UCSD-AML1 (cell line): ENCODE measurements at regions not wholly inside any gene's neighbourhood (a gene's known extent, or its start where the extent isn't known, plus 50 kb on each side); places are given as distances from the start of the nearest gene placed in this dataset.
A peak's percentile ranks its signal among the peaks of the same experiment; 100 is the strongest.
"Not testable (repeated sequence)": the region's sequence is repeated elsewhere in the genome, so short reads cannot be mapped to it uniquely, and the experiment has no call there.

ENCODE experiments used
- DNase-seq: peaks from one replicate; lab custom pipeline; 2025; ENCODE audit not compliant: unreplicated experiment; lab: John Stamatoyannopoulos, UW

- DNase-seq, result peak; percentile 35
Observed at GRCh38 chrX:43349363-43349762, 306.7 kb upstream of the MAOA start.

DNA sequence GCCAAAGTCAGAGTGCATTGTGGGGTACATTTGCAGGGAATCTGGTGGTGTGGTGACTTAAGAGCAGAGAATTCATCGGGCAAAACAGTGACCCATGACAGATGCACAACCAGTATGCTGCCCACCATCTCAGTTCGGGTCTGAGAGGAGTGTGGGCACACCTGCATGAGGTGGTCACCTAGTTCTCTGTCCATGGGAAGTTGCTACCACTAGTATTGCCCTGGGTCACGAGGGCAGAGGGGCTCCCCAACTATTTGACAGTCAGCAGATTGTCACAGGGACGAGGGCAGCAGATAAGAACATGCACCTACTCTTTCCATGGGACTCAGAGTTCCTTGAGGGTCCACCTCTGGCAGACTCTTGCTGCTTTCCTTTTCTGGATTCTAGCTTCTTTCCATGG, 305.2 kb upstream of the MAOA start:
- DNase-seq, result no peak

GRCh38 chrX:43357741-43358140, 298.4 kb upstream of the MAOA start:
- no peak for DNase-seq

DNA sequence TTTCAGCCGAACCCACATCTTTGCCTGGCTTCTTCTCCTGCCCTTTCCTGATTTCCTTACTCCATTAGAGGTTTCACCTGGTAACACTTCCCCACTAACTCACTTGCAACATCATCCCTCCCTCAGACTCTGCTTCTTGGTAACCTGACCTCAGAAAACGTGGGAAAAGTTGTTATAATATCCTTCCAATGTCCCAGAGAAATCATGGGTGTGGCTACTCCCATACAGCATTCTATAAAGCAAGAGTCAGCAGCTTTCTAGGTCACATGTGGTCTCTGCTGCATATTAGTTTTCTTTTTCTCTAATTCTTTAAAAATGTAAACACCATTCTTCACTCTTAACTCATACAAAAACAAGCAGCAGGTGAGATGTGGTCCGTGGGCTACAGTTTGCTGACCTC, 283.1 kb upstream of the MAOA start:
- no peak for DNase-seq

GRCh38 chrX:43375136-43375535, 281.0 kb upstream of the MAOA start:
- DNase-seq, result no peak

GRCh38 chrX:43380704-43381103, 275.4 kb upstream of the MAOA start:
- DNase-seq, result no peak

DNA sequence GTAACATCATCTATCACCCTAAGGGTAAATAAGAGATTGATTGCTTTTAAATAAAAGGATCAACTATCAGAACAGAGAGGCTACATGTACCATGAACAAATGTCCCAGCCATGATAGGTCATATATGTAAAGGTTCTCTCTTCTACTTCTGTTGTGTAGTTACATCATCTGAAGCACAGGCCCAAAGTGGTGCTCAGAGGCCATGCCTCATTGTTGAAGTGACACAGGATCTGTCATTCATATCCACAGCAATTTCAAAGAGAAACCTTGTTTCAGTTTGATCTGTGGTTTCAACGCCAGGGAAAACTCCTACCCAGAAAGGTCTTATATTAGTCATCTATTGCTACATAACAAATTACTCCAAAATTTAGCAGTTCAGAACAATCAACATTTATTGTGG, 269.2 kb upstream of the MAOA start:
- DNase-seq, result no peak

DNA sequence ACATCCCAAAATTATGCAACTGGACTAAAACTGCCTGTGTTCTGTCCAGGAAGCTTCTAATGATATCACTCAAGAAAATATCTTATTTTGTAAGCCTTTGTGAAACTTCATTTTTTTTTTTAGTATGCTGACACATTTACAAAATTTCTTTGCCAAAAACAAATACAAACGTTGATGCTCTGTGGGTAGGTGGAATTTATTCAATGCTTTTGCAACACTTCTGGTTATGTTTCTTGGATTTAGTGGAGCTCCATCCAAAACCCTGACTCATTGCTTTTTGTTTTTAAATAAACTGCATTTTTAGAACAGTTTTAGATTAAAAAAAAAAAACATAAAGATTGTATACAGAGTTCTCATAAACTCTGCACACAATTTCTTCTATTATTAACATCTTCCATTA, 250.9 kb upstream of the MAOA start:
- DNase-seq, result no peak

GRCh38 chrX:43423876-43424275, 232.2 kb upstream of the MAOA start:
- no peak for DNase-seq

DNA sequence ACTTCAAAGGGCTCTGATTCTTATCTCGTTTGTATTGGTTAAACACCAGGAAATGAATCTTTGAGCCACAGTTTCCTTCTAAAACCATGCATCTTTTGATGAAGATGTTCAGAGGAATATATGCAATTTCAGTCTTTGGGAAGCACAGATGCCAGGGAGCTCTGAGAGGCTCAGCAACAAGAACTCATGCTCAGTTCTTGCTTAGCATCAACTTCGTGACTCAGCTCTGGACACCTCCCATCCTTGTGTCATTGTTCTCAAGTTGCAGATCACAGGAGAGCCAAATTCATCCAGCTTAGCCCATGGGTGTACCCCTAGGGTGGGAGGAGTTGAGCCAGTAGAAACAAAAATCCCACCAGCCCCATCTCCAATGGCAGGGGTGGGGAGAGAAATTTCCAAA, 219.6 kb upstream of the MAOA start:
- no peak for DNase-seq

DNA sequence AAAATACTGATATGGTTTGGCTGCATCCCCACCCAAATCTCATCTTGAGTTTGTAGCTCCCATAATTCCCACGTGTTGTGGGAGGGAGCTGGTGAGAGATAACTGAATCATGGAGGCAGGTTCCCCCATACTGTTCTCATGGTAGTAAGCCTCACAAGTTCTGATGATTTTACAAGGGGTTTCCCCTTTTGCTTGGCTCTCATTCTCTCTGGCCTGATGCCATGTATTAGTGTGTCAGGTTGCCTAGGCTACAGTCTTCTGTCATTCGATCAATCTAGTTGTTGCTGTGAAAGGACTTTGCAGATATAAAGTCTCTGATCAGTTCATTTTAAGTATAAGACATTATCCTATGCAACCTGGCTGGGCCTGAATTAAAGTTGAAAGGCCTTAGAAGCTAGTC, 209.3 kb upstream of the MAOA start:
- no peak for DNase-seq

- no peak for DNase-seq
Observed at GRCh38 chrX:43448688-43449087, 207.4 kb upstream of the MAOA start.

GRCh38 chrX:43450355-43450754, 205.7 kb upstream of the MAOA start:
- DNase-seq, result no peak

DNA sequence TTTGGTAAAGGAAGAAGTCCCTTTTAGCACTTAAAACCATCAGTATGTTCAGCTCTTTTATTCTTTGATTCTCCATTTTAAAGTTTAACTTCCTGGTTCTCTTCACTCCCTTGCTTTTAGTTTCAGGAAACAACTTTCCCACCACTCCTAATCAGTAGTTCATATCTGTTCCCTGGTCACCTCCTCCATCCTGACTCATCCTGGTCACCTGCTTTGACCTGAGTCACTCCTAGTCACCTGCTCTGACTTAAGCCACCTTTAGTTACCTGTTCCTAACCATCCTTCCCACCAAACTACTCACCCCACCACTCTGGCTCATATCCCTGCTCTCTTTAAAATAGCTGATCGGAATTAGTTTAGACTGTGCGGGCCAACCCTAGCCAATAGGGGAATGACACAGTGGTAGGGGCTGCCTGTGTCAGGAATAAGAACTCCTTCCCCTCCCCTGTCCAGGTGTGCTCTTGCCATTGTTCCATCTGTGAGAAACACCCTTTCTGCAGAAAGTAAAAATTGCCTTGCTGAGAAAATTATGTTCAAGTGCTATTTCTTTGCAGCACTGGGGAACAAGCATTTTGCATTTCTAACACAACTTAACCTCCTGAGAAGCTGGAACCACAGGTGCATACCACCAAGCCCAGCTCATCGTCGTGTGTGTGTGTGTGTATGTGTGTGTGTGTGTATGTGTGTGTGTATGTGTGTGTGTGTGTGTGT, 204.0 kb upstream of the MAOA start:
- DNase-seq, result not testable (repeated sequence)

- no peak for DNase-seq
Observed at GRCh38 chrX:43456063-43456462, 200.0 kb upstream of the MAOA start.

DNA sequence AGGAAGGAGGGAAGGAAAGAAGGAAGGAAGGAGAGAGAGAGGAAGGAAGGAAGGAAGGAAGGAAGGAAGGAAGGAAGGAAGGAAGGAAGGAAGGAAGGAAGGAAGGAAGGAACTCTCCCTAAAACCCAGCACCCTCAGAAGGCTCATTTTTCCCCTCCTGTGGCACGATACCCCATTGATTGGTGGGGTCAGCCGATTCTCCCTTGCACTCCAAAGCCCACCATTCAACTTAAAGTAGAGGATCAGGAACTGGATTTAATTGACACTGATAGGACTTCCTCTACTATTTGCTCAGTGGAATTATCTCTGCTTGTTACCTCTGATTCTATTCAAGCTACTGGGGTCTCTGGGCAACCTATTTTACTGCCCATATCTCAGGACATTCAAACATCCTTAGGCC, 199.2 kb upstream of the MAOA start:
- no peak for DNase-seq

DNA sequence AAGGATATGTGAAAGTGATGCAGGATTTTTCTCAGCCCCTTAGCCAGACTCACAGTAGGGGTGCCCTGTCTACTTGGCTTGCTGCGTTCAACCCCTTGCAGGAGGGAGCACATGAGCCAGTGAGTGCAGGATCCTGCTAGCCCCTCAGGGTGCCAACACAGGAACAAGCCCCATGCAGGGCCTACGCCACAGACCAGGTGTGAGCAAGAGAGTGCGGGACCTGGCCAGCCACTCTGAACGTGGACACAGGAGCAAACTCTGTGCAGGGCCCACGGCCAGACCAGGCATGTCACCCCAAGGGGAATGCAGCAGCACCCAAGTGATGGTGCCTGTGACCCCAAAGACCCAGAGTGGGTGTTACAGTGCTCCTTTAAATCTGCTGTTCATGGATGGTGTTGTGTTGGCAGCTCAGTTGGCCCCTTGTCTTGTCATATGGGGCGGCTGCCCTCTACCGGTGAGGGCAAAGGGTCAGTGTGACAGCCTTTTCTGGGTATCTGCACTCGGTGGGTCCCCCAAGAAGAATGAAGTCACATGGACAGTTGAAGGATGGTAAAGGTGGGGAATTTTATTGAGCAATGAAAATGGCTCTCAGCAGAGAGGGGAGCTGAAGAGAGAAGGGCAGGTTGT, 188.4 kb upstream of the MAOA start:
- peak; percentile 16 for DNase-seq

GRCh38 chrX:43469391-43470054, 186.6 kb upstream of the MAOA start:
- no peak for DNase-seq

GRCh38 chrX:43474321-43474720, 181.8 kb upstream of the MAOA start:
- no peak for DNase-seq

- DNase-seq, result no peak
Observed at GRCh38 chrX:43479070-43479469, 177.0 kb upstream of the MAOA start.

DNA sequence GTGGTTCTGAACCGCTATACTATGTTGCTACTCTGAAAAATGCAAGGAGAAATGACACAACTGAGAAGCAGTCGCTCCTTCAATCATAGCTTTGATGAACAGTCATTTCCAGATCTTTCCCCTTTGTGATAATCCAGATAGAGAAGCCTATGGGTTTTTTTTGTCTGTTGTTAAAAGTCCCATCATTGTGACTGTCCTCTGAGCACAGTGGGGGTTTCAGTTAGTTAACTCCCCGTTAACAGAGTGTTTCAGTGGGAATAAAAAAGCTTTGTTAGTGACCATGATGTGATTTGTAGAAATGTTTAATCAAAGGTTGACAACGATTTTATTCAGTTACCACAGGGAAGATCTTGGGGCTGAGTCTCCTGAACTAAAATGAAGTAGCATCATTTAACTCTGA, 176.2 kb upstream of the MAOA start:
- DNase-seq, result no peak

DNA sequence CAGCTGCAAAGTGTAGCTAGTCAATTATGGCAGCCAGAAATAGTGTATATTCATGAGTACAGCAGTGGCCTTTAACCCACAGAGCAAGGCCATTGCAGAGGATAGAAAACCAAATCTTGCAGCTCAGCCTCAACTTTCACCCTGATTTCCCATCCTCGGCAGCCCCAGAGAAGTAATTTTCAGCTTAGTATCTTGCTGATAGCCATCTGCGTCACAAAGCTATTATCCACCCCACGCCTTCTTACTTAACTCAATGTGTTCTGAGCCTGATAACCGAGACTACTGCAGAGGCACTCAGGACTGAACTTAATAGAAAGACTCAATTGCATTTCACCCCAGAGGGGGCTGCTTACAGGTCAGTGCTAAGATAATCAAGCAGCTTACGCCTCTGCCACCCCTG, 174.5 kb upstream of the MAOA start:
- no peak for DNase-seq

DNA sequence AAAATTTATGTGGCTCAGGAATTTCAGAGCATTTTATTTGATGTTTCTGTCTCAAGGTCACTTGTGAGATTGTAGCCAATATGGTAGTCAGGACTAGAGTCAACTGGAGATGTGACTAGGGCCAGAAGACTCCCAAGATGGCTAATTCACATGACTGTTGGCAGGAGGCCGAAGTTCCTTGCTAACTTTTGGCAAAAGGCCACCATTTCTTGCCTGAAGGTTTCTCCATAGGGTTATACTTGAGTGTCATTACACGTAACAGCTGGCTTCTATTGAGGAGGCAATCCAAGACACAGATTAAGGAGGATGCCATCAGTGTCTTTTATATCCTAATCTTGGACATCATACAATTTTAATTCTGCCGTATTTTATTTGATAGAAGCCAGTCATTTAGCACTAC, 162.3 kb upstream of the MAOA start:
- no peak for DNase-seq
